ENCODE measurements at regions not wholly inside any gene's neighbourhood (a gene's known extent, or its start where the extent isn't known, plus 50 kb on each side); places are given as distances from the start of the nearest gene placed in this dataset.
"Not testable (repeated sequence)": the region's sequence is repeated elsewhere in the genome, so short reads cannot be mapped to it uniquely, and the experiment has no call there.

- DNase-seq (ENCODE audit: low read depth in 1 of 2, low spot score in 1 of 2): no peak
- Histone ChIP-seq H3K4me3 (replicated peaks; ENCODE audit: insufficient read depth, low read length) (no peak overlapping the region), H3K27me3 (ENCODE audit: insufficient read depth, poor library complexity, severe bottlenecking) (peaks cover 21% of the 10 kb centered on the region), H3K27ac (replicated peaks) (no peak overlapping the region)
- no peak for TF ChIP-seq REST (IDR thresholded peaks at IDR 0.05; ENCODE audit: insufficient replicate concordance, low read depth)
- TF ChIP-seq POLR2AphosphoS5 (IDR thresholded peaks at IDR 0.05; ENCODE audit: low read depth): no peak
- TF ChIP-seq CTCF (IDR thresholded peaks at IDR 0.05; ENCODE audit: insufficient read depth, low read length): no peak
- no peak for TF ChIP-seq SPI1 (IDR thresholded peaks at IDR 0.05; ENCODE audit: borderline replicate concordance, low read depth)
- no peak for TF ChIP-seq GABPA (IDR thresholded peaks at IDR 0.05; ENCODE audit: low read depth)
These were observed 117.5 kb upstream of the CDK13 start for GRCh38 chr7:39832519-39833085.

GRCh38 chr7:39833180-39833799 lies 116.8 kb upstream of the CDK13 start:
- peak in 1 of 2 experiments; percentile 29 for DNase-seq (ENCODE audit: low read depth in 1 of 2, low spot score in 1 of 2)
- H3K4me3 ChIP-seq (replicated peaks; ENCODE audit: insufficient read depth, low read length): peak overlapping the region; percentile 29

GRCh38 chr7:39833865-39834634 lies 116.0 kb upstream of the CDK13 start:
- H3K4me3 ChIP-seq (replicated peaks; ENCODE audit: insufficient read depth, low read length); DNase-seq (ENCODE audit: low read depth in 1 of 2, low spot score in 1 of 2); H3K27ac ChIP-seq (replicated peaks): not testable (repeated sequence)
- peaks cover 21% of the 10 kb centered on the region for H3K27me3 ChIP-seq (ENCODE audit: insufficient read depth, poor library complexity, severe bottlenecking)

More at GRCh38 chr7:39833180-39833799, 116.8 kb upstream of the CDK13 start:
- H3K27ac ChIP-seq (replicated peaks): not testable (repeated sequence)
- peaks cover 21% of the 10 kb centered on the region for H3K27me3 ChIP-seq (ENCODE audit: insufficient read depth, poor library complexity, severe bottlenecking)

GRCh38 chr7:39838326-39838725 lies 111.7 kb upstream of the CDK13 start:
- Histone ChIP-seq H3K27ac (replicated peaks) (no peak overlapping the region), H3K4me3 (replicated peaks; ENCODE audit: insufficient read depth, low read length) (no peak overlapping the region), H3K27me3 (ENCODE audit: insufficient read depth, poor library complexity, severe bottlenecking) (peaks cover 6% of the 10 kb centered on the region)
- peak; percentile 89 for TF ChIP-seq SPI1 (IDR thresholded peaks at IDR 0.05; ENCODE audit: borderline replicate concordance, low read depth)
- no peak for TF ChIP-seq POLR2AphosphoS5 (IDR thresholded peaks at IDR 0.05; ENCODE audit: low read depth)
- peak in 1 of 2 experiments; percentile 36 for DNase-seq (ENCODE audit: low read depth in 1 of 2, low spot score in 1 of 2)

- TF ChIP-seq REST (IDR thresholded peaks at IDR 0.05; ENCODE audit: insufficient replicate concordance, low read depth) (no peak), CTCF (IDR thresholded peaks at IDR 0.05; ENCODE audit: insufficient read depth, low read length) (no peak), SPI1 (IDR thresholded peaks at IDR 0.05; ENCODE audit: borderline replicate concordance, low read depth) (no peak), GABPA (IDR thresholded peaks at IDR 0.05; ENCODE audit: low read depth) (no peak), POLR2AphosphoS5 (IDR thresholded peaks at IDR 0.05; ENCODE audit: low read depth) (no peak)
- Histone ChIP-seq H3K27ac (replicated peaks) (no peak overlapping the region), H3K4me3 (replicated peaks; ENCODE audit: insufficient read depth, low read length) (no peak overlapping the region), H3K27me3 (ENCODE audit: insufficient read depth, poor library complexity, severe bottlenecking) (no peaks in the 10 kb centered on the region)
- no peak for DNase-seq (ENCODE audit: low read depth in 1 of 2, low spot score in 1 of 2)
These were observed 105.0 kb upstream of the CDK13 start for GRCh38 chr7:39845006-39845405.

All from HL-60 (cell line).